ENCODE measurements at regions not wholly inside any gene's neighbourhood (a gene's known extent, or its start where the extent isn't known, plus 50 kb on each side); places are given as distances from the start of the nearest gene placed in this dataset.

DNA sequence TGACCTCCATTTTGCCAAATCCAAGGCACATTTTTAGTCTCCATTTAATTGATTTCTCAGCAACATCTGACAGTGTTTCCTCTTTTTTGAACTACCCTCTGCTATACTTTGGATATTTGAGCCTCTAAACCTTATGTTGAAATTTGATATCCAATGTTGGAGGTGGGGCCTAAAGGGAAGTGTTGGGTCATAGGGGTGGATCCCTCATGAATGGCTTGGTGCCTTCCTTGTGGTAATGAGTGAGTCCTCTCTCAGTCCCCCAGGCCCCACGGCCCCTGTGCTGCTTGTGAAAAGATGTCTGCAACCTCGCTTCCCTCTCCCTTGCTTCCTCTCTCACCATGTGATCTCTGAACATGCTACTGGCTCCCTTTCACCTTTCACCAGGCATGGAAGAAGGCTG lies 96.8 kb upstream of the DGKB start:
- intact Hi-C loops (cut with micrococcal nuclease), result no loop called here

DNA sequence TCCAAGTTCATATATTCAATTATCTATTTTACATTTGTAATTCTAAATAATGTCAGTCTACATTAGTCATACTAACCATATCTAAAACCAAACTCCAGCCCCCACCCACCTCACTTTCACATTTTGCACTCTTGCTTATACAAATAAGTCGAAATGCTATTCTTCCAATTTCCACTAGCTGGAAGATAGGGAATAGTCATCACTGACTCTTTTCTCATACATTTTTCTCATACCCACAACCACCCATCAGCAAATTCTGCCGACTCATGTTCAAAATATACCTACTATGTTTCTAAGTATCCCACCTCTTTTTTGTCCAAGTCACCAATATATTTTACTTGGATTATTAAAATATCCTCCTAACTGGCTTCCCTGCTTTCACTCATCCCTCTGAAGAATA lies 93.2 kb upstream of the DGKB start:
- H3K4me1 Mint-ChIP-seq, result no peaks in the 10 kb centered on the region
- no peaks in the 10 kb centered on the region for H3K4me1 ChIP-seq (ENCODE audit: control insufficient read depth in 1 of 2, insufficient read depth in 2 of 2, low read length in 2 of 2)
- H3K4me2 ChIP-seq (replicated peaks; ENCODE audit: extremely low read depth, low read length, poor library complexity, severe bottlenecking), result no peak overlapping the region
- H3K27ac Mint-ChIP-seq, result no peak overlapping the region
- H2AFZ ChIP-seq (ENCODE audit: insufficient read depth, low read depth, low read length, poor library complexity, severe bottlenecking), result no peak overlapping the region
- intact Hi-C loops (cut with micrococcal nuclease), result no loop called here
- TF ChIP-seq, protein P1, sequence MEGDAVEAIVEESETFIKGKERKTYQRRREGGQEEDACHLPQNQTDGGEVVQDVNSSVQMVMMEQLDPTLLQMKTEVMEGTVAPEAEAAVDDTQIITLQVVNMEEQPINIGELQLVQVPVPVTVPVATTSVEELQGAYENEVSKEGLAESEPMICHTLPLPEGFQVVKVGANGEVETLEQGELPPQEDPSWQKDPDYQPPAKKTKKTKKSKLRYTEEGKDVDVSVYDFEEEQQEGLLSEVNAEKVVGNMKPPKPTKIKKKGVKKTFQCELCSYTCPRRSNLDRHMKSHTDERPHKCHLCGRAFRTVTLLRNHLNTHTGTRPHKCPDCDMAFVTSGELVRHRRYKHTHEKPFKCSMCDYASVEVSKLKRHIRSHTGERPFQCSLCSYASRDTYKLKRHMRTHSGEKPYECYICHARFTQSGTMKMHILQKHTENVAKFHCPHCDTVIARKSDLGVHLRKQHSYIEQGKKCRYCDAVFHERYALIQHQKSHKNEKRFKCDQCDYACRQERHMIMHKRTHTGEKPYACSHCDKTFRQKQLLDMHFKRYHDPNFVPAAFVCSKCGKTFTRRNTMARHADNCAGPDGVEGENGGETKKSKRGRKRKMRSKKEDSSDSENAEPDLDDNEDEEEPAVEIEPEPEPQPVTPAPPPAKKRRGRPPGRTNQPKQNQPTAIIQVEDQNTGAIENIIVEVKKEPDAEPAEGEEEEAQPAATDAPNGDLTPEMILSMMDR (IDR thresholded peaks at IDR 0.05), result no peak
- no peak overlapping the region for H3K9ac ChIP-seq (ENCODE audit: insufficient read depth, low read length, poor library complexity, severe bottlenecking)
- H3K36me3 Mint-ChIP-seq, result no peaks in the 10 kb centered on the region
- WGBS (ENCODE audit: insufficient coverage), result 94% methylated on average over 2 of the region's 2 CpGs
- H3K36me3 ChIP-seq (replicated peaks in 1 of 2; ENCODE audit: control insufficient read depth in 1 of 2, insufficient read depth in 2 of 2, low read length in 2 of 2), result no peaks in the 10 kb centered on the region
- H3K9me3 Mint-ChIP-seq, result peaks cover 1 to 10% (median 3%) of the 10 kb centered on the region in 7 donors
- no peak overlapping the region for H3K27ac ChIP-seq (ENCODE audit: low read depth in 1 of 2, low read length in 2 of 2)
- no peak overlapping the region for H3K4me3 Mint-ChIP-seq
- no peaks in the 10 kb centered on the region for H3K79me2 ChIP-seq (ENCODE audit: insufficient read depth, low read length)
- no peaks in the 10 kb centered on the region for H3K9me3 ChIP-seq (replicated peaks in 1 of 2; ENCODE audit: control insufficient read depth in 1 of 2, insufficient read depth in 1 of 2, low read length in 2 of 2)
- no peak overlapping the region for H3K4me3 ChIP-seq (replicated peaks in 1 of 3; ENCODE audit: low read depth in 2 of 3, low read length in 3 of 3)
- DNase-seq, result no peak
- no peaks in the 10 kb centered on the region for H4K20me1 ChIP-seq (ENCODE audit: insufficient read depth, low read length)
- H3K27me3 ChIP-seq (ENCODE audit: control insufficient read depth in 2 of 2, insufficient read depth in 2 of 2, low read length in 2 of 2), result no peaks in the 10 kb centered on the region
- H3K27me3 Mint-ChIP-seq (ENCODE audit: low read depth in 3 of 3), result no peaks in the 10 kb centered on the region

More for the DNA sequence above, 96.8 kb upstream of the DGKB start:
- Mint-ChIP-seq H3K36me3 (no peaks in the 10 kb centered on the region), H3K4me1 (no peaks in the 10 kb centered on the region), H3K27me3 (ENCODE audit: low read depth in 3 of 3) (no peaks in the 10 kb centered on the region), H3K4me3 (no peak overlapping the region), H3K9me3 (peaks cover 0 to 8% (median 4%) of the 10 kb centered on the region in 7 donors), H3K27ac (no peak overlapping the region)
- no peak overlapping the region for H3K4me3 ChIP-seq (replicated peaks in 1 of 3; ENCODE audit: low read depth in 2 of 3, low read length in 3 of 3)
- H4K20me1 ChIP-seq (ENCODE audit: insufficient read depth, low read length), result no peaks in the 10 kb centered on the region
- H3K27ac ChIP-seq (ENCODE audit: low read depth in 1 of 2, low read length in 2 of 2), result no peak overlapping the region
- H2AFZ ChIP-seq (ENCODE audit: insufficient read depth, low read depth, low read length, poor library complexity, severe bottlenecking), result no peak overlapping the region
- TF ChIP-seq, protein P1 (IDR thresholded peaks at IDR 0.05), result no peak
- H3K79me2 ChIP-seq (ENCODE audit: insufficient read depth, low read length), result no peaks in the 10 kb centered on the region
- no peak overlapping the region for H3K9ac ChIP-seq (ENCODE audit: insufficient read depth, low read length, poor library complexity, severe bottlenecking)
- H3K27me3 ChIP-seq (ENCODE audit: control insufficient read depth in 2 of 2, insufficient read depth in 2 of 2, low read length in 2 of 2), result no peaks in the 10 kb centered on the region
- DNase-seq, result no peak
- H3K36me3 ChIP-seq (replicated peaks in 1 of 2; ENCODE audit: control insufficient read depth in 1 of 2, insufficient read depth in 2 of 2, low read length in 2 of 2), result no peaks in the 10 kb centered on the region
- H3K4me2 ChIP-seq (replicated peaks; ENCODE audit: extremely low read depth, low read length, poor library complexity, severe bottlenecking), result no peak overlapping the region
- no peaks in the 10 kb centered on the region for H3K9me3 ChIP-seq (replicated peaks in 1 of 2; ENCODE audit: control insufficient read depth in 1 of 2, insufficient read depth in 1 of 2, low read length in 2 of 2)
- no peaks in the 10 kb centered on the region for H3K4me1 ChIP-seq (ENCODE audit: control insufficient read depth in 1 of 2, insufficient read depth in 2 of 2, low read length in 2 of 2)
- no CpG with 5 or more reads among the region's 2 CpGs for WGBS (ENCODE audit: insufficient coverage)

All from CD14-positive monocyte (primary cell).